ENCODE measurements at regions not wholly inside any gene's neighbourhood (a gene's known extent, or its start where the extent isn't known, plus 50 kb on each side); places are given as distances from the start of the nearest gene placed in this dataset.

DNA sequence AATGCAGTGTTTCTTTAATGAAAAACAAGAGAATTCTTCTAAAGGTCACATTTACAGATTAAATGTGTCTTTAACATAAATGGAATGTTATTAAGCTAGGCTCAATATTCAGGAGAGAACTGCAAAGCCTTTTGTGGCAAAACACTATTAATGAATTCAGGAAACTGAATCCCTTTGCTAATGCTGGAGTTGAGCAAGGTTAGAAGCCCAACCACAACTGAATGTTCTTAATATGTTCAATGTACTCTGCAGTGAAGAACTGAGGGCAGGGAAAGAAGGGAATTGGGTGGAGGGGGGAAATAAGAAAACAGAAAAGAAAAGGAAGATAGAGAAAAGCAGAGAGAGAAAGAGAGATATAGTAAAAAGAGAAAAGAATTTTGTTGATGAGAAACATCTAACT lies 276.7 kb upstream of the TMEM161B start:
- no peak overlapping the region for H3K4me3 ChIP-seq (ENCODE audit: low read depth, low read length)
- no peak for DNase-seq (ENCODE audit: low read depth)
- TF ChIP-seq, protein P1, sequence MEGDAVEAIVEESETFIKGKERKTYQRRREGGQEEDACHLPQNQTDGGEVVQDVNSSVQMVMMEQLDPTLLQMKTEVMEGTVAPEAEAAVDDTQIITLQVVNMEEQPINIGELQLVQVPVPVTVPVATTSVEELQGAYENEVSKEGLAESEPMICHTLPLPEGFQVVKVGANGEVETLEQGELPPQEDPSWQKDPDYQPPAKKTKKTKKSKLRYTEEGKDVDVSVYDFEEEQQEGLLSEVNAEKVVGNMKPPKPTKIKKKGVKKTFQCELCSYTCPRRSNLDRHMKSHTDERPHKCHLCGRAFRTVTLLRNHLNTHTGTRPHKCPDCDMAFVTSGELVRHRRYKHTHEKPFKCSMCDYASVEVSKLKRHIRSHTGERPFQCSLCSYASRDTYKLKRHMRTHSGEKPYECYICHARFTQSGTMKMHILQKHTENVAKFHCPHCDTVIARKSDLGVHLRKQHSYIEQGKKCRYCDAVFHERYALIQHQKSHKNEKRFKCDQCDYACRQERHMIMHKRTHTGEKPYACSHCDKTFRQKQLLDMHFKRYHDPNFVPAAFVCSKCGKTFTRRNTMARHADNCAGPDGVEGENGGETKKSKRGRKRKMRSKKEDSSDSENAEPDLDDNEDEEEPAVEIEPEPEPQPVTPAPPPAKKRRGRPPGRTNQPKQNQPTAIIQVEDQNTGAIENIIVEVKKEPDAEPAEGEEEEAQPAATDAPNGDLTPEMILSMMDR (conservative IDR thresholded peaks at IDR 0.05; ENCODE audit: low read depth, low read length): no peak

- H3K4me3 ChIP-seq (ENCODE audit: low read depth, low read length): no peak overlapping the region
Measured at GRCh38 chr5:88544671-88545070, 276.0 kb upstream of the TMEM161B start.

DNA sequence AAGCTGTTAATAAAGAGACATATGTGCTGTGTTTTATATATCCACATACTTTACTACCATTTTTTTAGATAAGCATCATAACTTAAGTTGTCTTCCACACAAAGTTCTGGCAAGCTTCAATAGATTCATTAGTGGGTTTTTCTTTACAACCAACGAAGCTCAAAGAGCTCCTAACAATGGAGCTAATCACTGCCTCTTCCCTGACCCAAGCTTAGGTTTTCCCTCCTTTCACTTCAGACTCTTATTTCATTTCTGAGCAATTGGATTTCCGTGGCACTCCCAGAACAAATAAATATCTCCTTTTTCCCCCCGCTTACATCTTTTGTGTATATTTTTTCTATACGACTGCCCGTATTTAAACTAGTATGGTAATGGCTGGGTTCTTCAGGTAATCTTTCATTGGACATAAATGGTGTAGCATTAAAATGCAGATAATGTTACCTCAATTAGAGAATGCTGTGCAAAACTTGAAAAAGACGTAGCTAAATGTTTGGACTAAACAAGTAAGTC lies 275.5 kb upstream of the TMEM161B start:
- no peak overlapping the region for H3K4me3 ChIP-seq (ENCODE audit: low read depth, low read length)
- TF ChIP-seq, protein P1 (conservative IDR thresholded peaks at IDR 0.05; ENCODE audit: low read depth, low read length): no peak
- DNase-seq (ENCODE audit: low read depth): no peak

More at GRCh38 chr5:88544671-88545070, 276.0 kb upstream of the TMEM161B start:
- TF ChIP-seq, protein P1 (conservative IDR thresholded peaks at IDR 0.05; ENCODE audit: low read depth, low read length): no peak
- no peak for DNase-seq (ENCODE audit: low read depth)

GRCh38 chr5:88542786-88543185 lies 274.1 kb upstream of the TMEM161B start:
- TF ChIP-seq, protein P1 (conservative IDR thresholded peaks at IDR 0.05; ENCODE audit: low read depth, low read length): no peak
- no peak overlapping the region for H3K4me3 ChIP-seq (ENCODE audit: low read depth, low read length)
- no peak for DNase-seq (ENCODE audit: low read depth)

GRCh38 chr5:88540471-88541115 lies 271.9 kb upstream of the TMEM161B start:
- TF ChIP-seq, protein P1 (conservative IDR thresholded peaks at IDR 0.05; ENCODE audit: low read depth, low read length): no peak
- H3K4me3 ChIP-seq (ENCODE audit: low read depth, low read length): no peak overlapping the region
- DNase-seq (ENCODE audit: low read depth): no peak

DNA sequence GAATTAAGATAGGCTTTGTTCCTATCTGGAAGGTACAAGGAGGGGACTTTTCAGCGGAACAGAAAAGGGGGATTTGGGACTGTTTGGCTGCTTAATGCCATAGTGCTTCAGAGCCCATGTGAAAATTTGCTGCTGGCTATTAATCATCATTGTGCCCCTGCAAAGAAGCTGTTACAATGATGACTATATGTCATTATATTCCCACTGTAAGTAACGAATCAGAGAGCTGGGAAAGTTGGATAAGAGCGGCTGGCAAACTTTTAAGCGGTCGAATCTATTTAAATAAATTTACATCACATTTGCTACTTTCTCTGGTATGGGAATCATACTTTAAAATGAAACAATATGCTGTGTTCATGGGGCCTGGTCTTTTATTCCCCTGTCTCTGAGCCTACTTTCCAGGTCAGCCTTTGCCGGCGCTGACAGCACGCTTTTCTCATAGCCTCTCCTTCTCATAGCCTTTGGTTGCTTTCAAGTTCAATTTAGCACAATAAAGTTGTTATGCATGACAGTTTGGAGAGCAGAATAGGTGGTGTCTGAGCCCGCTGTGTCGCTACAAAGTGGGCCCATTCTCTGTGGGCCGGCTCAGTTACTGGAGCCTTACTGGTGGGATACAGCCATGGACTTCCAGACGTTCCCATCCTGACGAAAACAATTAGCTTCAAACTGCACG lies 271.2 kb upstream of the TMEM161B start:
- no peak overlapping the region for H3K4me3 ChIP-seq (ENCODE audit: low read depth, low read length)
- TF ChIP-seq, protein P1 (conservative IDR thresholded peaks at IDR 0.05; ENCODE audit: low read depth, low read length): no peak
- DNase-seq (ENCODE audit: low read depth): no peak

Measured in choroid plexus epithelial cell (primary cell).